8988T (cell line): ENCODE measurements at regions not wholly inside any gene's neighbourhood (a gene's known extent, or its start where the extent isn't known, plus 50 kb on each side); places are given as distances from the start of the nearest gene placed in this dataset.
A peak's percentile ranks its signal among the peaks of the same experiment; 100 is the strongest.

Source experiments
- DNase-seq: peaks from one replicate; pipeline ENCODE4 v3.0.0; 2011

DNA sequence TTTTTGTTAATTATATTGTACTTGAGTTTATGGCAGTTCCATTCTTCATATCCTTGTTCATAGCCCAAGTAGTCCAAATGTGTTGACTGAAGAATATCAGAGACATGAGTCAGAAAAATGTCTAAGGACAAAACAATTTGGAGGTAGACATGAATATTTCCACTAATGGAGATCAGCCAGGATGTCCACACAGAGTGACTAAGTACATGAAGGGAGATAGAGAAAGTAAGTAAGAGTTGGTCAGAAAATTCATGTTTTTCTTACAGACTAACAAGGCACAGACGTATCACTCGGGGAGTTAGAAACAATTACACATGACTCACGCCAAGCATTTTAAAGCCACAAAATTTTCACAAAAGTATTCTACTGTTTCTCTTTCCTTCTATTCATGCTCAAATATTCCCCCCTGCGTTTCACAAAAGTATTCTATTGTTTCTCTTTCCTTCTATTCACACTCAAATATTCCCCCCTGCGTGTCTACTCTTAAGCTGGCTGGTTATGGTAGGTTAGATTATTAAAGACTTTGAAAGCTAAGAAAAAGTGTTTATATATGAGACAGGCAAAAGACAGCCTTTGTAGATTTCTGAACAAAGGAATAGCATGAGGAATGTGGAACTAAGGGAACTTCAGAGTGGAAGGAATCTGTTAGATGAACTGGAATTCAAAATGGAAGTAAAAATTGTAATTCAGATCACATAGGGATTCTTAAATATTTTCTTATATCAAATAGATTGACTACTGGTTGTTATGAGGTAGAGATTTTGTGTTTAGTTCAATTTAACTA, 648.7 kb upstream of the CCDC54 start:
- no peak for DNase-seq

DNA sequence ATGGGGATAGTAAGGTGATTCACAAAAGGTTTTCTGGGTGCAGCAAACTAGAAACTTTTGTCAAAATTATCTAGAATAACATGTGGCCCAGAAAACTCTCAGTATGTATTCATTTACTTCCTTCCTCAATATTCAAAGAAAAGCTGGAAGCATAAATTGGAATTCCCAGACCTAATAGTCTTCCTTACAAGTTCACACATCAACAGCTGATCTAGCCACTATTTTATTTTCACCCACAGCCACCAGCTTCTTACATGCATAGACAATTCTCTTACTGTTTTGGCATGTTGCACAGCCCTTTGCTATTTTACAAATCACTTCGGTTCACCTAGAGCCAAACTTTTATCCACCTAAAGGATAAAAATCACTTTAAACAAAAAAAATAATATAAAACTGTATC, 647.8 kb upstream of the CCDC54 start:
- DNase-seq: no peak

DNA sequence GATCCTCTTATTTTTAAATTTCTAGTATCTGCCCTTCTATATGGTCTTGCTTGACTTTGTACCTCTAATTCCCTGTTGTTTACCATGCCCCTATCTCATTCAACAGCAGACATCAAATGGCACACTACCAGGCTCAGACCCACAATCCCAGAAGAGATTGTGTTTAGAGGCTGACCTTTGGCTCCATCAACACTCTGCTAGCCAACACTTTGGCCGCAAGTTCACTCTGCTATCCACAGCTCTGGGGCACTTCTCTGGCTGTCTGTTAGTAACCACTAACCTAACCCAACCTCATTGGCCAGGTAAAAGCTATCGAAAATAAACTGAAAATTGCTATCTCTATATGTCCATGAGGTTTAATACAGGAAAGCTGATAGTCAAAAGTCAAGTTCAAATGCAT, 646.0 kb upstream of the CCDC54 start:
- DNase-seq: no peak

DNA sequence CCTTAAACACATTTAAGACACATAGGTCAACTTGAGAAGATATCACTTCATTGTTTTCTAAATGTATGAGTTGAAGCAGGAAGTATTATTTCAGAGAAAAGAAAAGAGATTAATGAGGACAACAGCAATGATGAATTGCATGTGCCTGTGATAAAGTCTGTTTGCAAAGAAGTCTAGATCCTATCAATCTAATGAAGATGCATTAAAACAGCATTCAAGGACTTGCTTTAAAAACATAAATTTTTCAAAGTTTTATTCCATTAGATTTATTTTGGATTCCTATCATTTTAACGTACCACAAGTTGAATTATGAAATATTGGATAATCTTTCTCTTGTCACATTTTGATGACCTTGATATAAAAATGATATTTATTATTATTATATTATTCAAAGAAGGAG, 642.5 kb upstream of the CCDC54 start:
- DNase-seq: no peak

DNA sequence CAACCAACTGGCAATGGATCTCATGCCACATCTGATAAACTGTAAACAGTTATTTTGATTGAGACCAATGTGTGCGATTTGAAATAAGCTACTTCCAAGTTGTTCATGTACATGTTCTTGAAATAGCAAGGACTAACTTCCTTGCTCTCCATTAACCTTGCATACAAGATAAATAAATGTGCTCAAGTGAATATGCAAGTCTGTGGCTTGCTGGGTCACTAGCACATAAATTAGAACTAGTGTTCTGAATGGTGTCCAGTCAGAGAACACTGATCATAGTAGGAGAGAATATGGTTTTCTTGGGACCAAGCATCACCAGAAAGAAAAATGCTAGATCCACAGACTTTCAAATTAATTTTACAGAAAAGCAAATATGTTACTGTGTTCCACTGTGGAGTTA, 640.0 kb upstream of the CCDC54 start:
- DNase-seq: no peak

DNA sequence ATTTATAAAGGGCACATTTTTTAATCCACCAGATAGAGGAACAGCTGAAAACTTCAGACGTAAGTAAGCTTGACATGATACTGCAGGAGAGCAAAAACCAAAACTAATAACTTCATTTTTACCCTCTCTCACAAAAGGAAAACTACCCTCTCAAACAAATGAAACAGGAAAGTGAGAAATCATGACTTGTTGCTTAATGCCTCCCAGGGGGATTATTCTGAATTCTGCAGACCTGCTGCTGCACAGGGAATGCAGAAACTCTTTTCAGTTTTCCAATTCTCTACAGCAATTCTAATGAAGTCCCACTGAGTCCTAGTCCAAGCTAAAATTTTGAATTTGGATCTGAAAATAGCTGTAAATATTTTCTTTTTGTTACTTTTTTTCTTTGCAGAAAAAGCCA, 637.1 kb upstream of the CCDC54 start:
- DNase-seq: no peak

DNA sequence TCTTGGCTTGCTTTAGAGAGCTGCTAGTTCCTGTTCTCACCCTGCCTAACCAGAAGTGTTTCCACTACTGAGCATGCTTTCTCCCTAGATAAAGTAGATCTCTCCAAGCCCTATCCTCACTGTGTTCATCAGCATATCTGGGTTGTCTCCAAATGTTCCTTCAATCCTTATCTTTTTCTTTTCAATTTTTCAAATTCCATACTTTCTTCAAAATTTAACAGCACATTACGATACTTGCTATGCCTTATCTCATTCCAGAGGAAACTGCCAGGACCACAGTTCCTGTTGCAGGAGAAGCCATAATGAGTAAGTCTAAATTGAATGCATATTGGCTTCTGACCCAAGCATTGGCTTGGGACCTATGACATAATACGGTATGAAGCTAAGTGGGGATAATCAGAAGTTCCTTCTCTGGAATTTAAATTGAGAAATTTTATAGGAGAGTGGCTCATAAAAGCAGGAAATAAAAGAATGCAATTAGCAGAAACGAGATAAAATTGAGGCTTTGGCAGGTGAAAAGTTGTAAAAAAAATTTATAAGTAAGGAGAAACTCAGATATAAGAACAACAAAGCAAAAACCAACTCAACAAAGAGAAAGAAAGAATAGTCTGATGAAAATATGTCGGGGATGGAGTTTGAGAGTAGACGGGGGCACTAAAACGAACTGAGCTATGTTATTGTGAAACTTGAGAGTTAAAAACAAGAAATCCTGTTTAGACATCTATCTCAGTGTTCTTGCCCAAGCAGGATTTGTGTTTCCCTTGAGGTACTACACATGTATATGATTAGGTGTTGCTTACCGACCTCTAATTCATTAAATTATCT, 631.7 kb upstream of the CCDC54 start:
- DNase-seq: no peak

DNA sequence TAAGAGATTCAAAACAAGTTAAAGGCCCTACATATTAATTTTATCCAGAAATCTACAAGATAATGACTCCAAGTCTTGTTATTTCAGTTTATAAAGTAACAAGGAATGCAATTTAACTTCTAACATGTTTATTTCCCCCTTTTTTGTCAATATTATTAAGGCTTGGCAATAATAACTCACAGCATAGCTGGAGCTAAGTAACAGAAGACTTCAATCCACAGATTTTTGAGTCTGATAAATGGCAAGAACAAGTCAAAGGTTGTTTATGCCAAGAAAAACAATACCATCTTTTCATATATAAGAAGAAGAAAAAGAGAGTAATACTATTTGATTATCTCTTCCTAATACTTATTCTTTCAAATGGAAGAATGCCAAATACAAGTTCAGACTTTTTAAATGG, 631.0 kb upstream of the CCDC54 start:
- DNase-seq: no peak

DNA sequence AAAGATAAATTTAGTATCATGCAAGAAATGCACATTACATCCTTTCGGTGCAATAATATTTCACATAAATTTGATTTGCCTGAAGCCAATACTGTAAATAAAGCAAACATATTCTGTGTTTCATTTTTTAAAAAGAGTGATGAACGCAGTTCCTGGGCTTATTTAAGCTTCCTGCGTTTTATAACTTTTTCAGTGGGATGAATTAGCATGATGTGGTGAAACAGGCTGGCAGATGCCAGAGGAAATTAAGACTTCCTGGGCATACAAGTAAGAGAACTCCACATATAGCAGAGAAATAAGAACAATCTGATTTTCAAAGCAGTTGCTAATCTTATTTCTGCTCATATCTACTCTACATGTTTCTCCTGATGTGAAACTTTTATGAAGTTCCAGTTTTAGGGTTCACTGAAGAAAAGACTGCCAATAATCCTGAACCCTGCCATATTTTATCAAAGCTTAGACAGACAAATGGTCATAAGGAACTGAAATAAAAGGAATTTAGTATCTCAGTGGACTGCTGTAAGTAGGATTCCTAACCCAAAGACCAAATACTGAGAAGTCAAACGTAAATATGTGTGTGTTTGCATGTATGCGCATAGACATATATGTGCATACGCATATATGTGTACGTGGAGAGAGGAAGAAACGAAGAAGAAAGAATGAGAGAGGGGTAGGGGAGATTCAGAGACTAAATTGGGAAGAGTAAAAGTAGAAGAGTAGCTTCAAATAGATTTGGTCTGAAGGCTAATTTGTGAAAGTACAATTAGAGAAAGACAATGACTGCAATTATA, 628.6 kb upstream of the CCDC54 start:
- no peak for DNase-seq

DNA sequence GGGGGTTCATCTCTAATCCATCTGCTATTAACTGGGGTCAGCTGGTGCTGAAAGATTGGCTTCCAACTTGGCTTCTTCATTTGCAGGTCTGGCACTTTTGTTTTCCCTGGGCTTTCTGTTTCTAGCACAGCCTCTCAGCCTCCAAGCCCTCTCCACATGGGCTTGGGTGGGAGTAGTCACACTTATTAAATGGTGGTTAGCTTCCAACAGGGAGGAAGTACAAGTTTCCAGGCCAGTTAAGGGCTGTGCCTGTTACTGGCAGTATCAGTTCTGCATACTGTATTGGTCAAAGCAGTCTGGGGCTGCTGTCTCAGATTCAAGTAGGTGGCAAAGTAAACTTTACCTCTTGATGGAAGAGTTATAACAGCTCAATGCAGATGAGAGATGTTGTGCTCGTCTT, 627.1 kb upstream of the CCDC54 start:
- DNase-seq: no peak

DNA sequence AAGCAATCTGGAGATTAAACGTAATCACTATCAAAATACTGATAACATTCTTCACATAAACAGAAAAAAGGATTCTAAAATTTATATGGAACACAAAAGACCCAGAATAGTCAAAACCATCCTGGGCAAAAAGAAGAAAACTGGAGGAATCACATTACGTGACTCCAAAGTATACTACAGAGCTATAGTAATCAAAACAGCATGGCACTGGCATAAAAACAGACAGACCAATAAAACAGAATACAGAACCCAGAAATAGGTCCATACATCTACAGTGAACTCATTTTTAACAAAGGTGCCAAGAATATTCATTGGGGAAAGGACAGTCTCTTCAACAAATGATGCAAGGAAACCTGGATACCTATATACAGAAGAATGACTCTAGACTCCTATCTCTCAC, 621.9 kb upstream of the CCDC54 start:
- no peak for DNase-seq

DNA sequence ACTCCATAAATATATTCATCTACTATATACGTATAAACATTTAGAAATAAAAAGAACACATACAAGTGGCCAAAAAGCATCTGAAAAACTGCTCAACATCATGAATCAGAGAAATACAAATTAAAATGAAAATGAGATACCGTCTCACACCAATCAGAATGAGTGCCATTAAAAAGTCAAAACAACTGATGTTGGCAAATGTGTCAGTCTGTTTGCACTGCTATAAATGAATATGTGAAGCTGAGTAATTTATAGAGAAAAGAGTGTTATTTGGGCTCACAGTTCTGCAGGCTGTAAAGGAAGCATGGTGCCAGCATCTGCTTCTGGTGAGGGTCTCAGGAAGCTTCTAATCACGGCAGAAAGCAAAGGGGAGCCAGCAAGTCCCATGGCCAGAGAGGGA, 620.3 kb upstream of the CCDC54 start:
- DNase-seq: no peak

DNA sequence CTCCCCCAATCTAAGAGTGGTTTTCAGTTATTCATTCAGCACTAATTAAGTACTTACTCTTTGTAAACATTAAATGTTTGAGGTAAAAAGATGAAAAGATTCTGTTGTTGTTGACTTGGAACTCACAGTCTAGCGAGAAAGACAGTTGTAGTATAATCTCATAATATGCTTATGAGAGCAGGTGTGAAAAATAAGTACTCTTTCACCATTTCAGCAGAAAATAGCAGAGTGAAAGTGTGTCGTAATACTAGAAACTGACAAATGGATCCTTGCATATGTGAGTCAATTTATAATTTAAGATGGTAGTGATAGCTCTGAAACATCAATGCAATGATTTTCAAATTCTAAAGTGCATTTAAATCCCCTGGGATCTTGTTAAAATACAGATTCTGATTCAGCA, 618.8 kb upstream of the CCDC54 start:
- DNase-seq: no peak

DNA sequence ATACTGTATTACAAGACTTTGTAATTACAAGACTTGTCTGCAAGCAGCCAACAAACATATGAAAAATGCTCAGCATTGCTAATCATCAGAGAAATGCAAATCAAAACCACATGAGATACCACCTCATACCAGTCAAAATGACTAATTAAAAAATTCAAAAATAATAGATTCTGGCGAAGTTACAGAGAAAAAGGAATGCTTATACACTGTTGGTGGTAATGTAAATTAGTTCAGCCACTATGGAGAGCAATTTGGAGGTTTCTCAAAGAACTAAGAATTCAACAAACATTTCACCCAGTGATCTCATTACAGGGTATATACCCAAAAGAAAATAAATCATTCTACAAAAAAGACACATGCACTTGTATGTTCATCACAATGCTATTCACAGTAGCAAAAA, 617.5 kb upstream of the CCDC54 start:
- DNase-seq: no peak

DNA sequence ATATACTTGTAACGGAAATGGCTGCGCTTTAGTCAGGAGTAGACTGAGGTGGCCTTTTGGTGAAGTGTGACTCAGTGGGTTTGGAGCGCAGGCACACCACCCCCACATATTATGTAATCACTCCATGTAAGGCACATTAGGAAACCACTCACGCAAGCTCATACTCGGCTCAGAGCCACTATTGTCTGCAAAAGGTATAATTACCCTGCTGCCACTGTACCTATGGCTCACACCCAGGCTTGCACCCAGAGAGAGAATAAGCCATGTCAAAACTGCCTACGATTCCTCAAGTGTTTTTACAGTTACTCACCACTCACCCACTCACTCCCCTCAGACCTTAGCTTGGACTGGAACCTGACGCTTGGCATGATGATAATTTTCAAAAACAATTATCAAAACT, 611.9 kb upstream of the CCDC54 start:
- peak; percentile 12 for DNase-seq

DNA sequence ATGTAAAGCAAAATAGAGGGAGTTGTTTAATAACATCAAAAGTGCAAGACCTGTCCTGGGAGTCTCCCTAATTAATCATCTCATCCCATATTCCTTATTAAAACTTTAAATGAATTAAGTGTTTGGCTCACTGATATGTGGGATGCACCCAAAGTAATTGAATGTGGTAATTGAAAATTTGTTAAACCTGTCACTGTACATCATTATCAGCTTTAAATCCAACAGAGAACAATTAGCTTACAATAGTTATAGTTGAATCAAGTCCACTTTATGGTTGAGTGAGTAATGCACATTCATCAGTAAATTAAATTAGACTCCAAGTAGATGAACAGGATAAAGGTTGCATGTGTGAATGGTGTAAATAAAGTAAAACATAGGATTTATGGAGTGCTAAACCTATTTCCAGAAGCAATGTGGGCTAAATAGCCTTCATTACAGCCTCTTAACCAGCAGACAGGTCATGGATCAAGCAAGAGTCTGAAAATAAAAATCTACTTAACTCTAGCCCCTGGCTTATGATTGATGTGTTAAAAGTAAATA, 608.2 kb upstream of the CCDC54 start:
- no peak for DNase-seq

DNA sequence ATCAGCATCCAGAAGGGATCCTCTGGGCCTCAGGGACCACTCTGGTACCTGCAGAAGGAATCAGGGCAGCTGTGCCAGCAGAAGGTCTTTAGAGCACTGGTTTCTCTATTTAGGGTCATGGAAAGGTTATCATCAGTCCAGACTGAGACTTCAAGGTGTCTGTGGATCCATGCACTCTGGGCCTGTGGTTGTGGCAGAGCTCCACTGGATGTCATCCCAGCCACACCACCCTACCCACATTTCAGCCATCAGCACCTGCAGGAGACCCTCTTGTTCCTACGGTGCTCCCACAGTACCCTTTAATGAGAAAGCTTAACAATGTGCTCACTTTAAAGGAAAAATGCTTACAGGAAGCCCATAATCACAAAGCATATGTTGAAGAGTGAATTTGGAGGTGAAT, 603.4 kb upstream of the CCDC54 start:
- DNase-seq: no peak

DNA sequence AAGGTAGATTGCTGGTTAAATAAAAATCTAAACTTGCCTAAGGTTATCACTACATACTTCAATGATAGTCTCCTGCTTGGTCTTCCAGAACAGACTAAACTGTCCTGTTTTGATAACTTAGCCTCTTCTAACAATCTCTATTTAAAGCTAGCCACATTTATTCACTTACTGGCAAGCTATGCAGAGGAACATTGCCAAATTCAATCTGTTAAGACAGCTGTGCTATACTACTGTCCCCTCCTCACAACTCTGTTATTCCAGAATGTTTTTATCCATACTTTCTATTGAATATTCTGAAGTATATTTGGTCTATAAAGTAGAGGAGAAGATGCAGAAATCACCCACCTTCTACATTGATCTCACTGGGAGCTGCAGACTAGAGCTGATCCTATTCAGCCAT, 594.0 kb upstream of the CCDC54 start:
- DNase-seq: no peak

DNA sequence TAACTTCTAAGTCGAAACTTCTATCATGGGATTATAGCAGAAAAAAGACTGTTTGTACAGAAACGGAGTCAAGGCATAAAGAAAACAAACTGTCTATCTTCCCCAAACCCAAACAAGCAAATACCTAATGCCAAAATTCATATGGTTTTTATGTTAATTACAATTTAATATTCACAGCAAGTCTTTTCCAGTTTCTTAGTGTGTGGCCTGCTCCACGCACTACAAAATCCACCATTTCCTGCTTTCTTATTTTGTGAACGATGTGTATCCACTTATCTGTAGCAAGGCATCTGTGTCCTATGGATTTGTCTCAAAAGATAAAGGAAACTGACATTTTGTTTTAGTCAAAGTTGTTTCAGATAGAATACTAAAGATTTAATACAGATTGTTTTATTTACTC, 588.0 kb upstream of the CCDC54 start:
- no peak for DNase-seq

DNA sequence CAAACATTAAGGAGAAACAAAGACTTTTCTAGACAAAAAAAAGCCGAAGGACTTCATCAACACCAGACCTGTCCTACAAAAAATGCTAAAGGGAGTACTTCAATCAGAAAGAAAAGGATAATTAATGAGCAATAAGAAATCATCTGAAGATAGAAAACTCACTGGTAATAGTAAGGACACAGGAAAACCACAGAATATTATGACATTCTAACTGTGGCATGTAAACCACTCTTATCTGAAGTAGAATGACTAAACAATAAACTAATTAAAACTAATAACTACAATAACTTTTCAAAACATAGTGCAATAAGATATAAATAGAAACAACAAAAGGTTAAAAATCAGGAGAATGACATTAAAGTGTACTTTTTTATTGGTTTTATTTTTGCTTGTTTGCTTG, 584.5 kb upstream of the CCDC54 start:
- no peak for DNase-seq

DNA sequence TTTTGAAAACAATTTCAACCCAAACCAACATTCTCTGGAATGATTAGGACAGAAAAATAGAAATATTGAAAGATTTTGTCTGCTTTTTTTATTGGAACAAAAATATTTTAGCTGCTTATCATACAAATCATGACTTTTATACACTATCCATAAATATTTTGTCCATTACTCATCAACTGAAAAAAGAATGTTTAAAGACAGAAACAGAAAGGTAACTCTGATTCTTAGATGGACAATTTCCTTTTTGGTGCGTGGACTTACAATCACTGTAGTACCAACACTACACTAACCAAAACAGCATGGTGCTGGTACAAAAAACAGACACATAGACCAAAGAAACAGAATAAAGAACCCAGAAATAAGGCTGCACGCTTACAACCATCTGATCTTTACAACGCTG, 582.8 kb upstream of the CCDC54 start:
- no peak for DNase-seq

DNA sequence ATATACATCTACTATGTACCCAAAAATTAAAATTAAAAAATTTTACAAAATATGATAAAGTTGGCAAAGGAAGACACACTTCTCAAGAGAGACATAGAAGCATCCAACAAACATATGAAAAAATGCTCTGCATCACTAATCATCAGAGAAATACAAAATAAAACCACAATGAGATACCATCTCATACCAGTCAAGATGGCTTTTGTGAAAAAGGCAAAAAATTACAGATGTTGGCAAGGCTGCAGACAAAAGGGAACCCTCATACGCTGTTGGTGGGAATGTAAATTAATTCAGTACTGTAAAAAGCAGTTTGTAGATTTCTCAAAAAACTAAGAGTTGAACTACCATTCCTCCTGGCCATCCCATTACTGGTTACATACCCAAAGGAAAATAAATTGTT, 581.7 kb upstream of the CCDC54 start:
- no peak for DNase-seq

DNA sequence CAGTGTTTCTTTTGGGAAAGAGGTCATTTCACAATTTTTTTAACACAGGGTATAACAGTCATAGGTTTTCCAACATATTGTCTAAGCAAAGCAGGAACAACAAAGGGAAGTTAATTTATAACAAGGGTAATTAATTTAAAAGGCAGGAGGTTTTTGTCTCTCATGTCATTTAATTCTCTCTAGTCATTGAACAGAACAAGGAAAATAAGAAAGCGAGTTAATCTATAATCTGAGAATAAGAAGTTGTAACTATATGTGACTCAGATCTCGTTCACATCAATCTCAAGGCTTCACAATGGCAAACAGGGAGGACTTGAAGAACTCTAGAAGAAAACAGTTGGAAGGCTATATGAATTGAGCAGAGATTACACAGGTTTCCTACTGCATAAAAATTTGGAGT, 579.8 kb upstream of the CCDC54 start:
- DNase-seq: no peak

DNA sequence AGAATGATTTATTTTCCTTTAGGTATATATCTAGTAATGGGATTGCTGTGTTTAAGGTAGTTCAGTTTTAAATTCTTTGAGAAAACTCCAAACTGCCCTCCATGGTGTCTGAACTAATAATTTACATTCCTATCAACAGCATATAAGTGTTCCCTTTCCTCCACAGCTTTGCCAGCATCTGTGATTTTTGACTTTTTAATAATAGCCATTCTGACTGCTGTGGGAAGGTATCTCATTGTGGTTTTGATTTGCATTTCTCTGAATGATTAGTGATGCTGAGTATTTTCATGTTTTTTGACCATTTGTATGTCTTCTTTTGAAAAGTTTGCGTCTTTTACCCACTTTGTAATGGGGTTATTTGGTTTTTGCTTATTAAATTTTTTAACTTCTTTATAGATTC, 571.6 kb upstream of the CCDC54 start:
- no peak for DNase-seq
